ENCODE measurements at regions not wholly inside any gene's neighbourhood (a gene's known extent, or its start where the extent isn't known, plus 50 kb on each side); places are given as distances from the start of the nearest gene placed in this dataset.

- TF ChIP-seq CREB1 (CRISPR knock-in tag; IDR thresholded peaks at IDR 0.05) (no peak), ZBTB21 (CRISPR knock-in tag; IDR thresholded peaks at IDR 0.05; ENCODE audit: borderline replicate concordance) (no peak)
- TF ChIP-seq, protein P1, sequence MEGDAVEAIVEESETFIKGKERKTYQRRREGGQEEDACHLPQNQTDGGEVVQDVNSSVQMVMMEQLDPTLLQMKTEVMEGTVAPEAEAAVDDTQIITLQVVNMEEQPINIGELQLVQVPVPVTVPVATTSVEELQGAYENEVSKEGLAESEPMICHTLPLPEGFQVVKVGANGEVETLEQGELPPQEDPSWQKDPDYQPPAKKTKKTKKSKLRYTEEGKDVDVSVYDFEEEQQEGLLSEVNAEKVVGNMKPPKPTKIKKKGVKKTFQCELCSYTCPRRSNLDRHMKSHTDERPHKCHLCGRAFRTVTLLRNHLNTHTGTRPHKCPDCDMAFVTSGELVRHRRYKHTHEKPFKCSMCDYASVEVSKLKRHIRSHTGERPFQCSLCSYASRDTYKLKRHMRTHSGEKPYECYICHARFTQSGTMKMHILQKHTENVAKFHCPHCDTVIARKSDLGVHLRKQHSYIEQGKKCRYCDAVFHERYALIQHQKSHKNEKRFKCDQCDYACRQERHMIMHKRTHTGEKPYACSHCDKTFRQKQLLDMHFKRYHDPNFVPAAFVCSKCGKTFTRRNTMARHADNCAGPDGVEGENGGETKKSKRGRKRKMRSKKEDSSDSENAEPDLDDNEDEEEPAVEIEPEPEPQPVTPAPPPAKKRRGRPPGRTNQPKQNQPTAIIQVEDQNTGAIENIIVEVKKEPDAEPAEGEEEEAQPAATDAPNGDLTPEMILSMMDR (IDR thresholded peaks at IDR 0.05) = no peak
- TF ChIP-seq, protein P2, sequence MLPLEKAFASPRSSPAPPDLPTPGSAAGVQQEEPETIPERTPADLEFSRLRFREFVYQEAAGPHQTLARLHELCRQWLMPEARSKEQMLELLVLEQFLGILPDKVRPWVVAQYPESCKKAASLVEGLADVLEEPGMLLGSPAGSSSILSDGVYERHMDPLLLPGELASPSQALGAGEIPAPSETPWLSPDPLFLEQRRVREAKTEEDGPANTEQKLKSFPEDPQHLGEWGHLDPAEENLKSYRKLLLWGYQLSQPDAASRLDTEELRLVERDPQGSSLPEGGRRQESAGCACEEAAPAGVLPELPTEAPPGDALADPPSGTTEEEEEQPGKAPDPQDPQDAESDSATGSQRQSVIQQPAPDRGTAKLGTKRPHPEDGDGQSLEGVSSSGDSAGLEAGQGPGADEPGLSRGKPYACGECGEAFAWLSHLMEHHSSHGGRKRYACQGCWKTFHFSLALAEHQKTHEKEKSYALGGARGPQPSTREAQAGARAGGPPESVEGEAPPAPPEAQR (CRISPR knock-in tag; IDR thresholded peaks at IDR 0.05) = no peak
These were observed 644.6 kb upstream of the CNTNAP5 start for GRCh38 chr2:123380370-123380935.

Data from WTC11 (cell line).